HCT116 (cell line): ENCODE measurements at regions not wholly inside any gene's neighbourhood (a gene's known extent, or its start where the extent isn't known, plus 50 kb on each side); places are given as distances from the start of the nearest gene placed in this dataset.

Source experiments
- ATAC-seq: fragments of 200-7000 bp; cut with Tn5 transposase; 2 replicates; pipeline ENCODE4 v1.9.1; 2020; ENCODE audit warnings: mild to moderate bottlenecking, moderate library complexity
- BruUV-seq: library from RNA; stranded (reverse); fragments of 400-500 nt; replicated peaks from 2 replicates; lab custom pipeline; 2021; lab: Mats Ljungman, UMichigan
- CTCF ChIA-PET: fragments of 300-600 bp; sonication (Branson Sonifier 250); formaldehyde crosslinking; loops from one replicate; lab custom pipeline; 2021; ENCODE audit warnings: antibody characterized with exemption; lab: Charles Lee
- POLR2A ChIA-PET: fragments of 300-600, 350-600 bp; sonication (Branson Sonifier 250); formaldehyde crosslinking; loops from one replicate; lab custom pipeline; 2021; ENCODE audit warnings: antibody characterized with exemption; lab: Charles Lee
- RAD21 ChIA-PET, 2 experiments: fragments of 300-600 bp; sonication (Branson Sonifier 250); formaldehyde crosslinking; loops; one replicate each; lab custom pipeline; 2023; ENCODE audit warnings: low total read pairs in 2 of 2; ENCODE audit not compliant: uncharacterized antibody in 2 of 2, unreplicated experiment in 2 of 2, low non-redundant PET in 1 of 2; lab: Charles Lee
- DNase-seq: peaks from one replicate; pipeline ENCODE4 v3.0.0-alpha.2; 2010; ENCODE audit warnings: low read depth, low spot score
- H2AFZ ChIP-seq: fragments of 200-600 bp; shearing (Covaris generic), sonication (generic); 2 replicates; pipeline ENCODE4 v1.6.1; 2017; ENCODE audit warnings: low read depth, mixed run types, mixed read lengths, antibody characterized with exemption, low read length; ENCODE audit not compliant: poor library complexity, severe bottlenecking
- H3K27ac ChIP-seq: 2 replicates; pipeline ENCODE4 v1.5.1; 2012; ENCODE audit warnings: low read depth, low read length
- H3K27me3 ChIP-seq: fragments of 200-600 bp; sonication (generic); 2 replicates; pipeline ENCODE4 v1.6.1; 2016; ENCODE audit warnings: mixed run types, low read length, mixed read lengths; ENCODE audit not compliant: insufficient read depth
- H3K36me3 ChIP-seq, 2 experiments: fragments of 200-500 bp in 1 of 2; fragments of 200-600 bp in 1 of 2; sonication (Bioruptor generic) in 1 of 2; sonication (generic) in 1 of 2; 2 replicates each; pipeline versions ENCODE4 v1.5.1 to v1.6.1; 2014 to 2016; ENCODE audit warnings: low read length in 2 of 2, inconsistent platforms in 1 of 2, mixed read lengths in 1 of 2, mixed run types in 1 of 2; ENCODE audit not compliant: insufficient read depth in 2 of 2, control insufficient read depth in 1 of 2
- H3K4me1 ChIP-seq, 2 experiments: fragments of 200-600 bp in 1 of 2; sonication (generic) in 1 of 2; 2 replicates each; pipeline versions ENCODE4 v1.5.1 to v1.6.1; 2012 to 2017; ENCODE audit warnings: low read length in 2 of 2, inconsistent platforms in 1 of 2, mild to moderate bottlenecking in 1 of 2, mixed read lengths in 1 of 2, mixed run types in 1 of 2, moderate library complexity in 1 of 2; ENCODE audit not compliant: insufficient read depth in 2 of 2, control insufficient read depth in 1 of 2
- H3K4me2 ChIP-seq: fragments of 200-600 bp; sonication (generic); 2 replicates; pipeline ENCODE4 v1.6.1; 2017; ENCODE audit warnings: mixed run types, low read length, mixed read lengths
- H3K4me3 ChIP-seq, 2 experiments: fragments of 200-600 bp in 1 of 2; sonication (generic) in 1 of 2; replicated peaks in 1 of 2; 2 replicates each; pipeline ENCODE4 v1.5.1; 2011 to 2016; ENCODE audit warnings: low read length in 2 of 2, control low read depth in 1 of 2, low read depth in 1 of 2, mild to moderate bottlenecking in 1 of 2, mixed read lengths in 1 of 2, mixed run types in 1 of 2
- H3K79me2 ChIP-seq: fragments of 200-600 bp; sonication (generic); 2 replicates; pipeline ENCODE4 v1.6.1; 2017; ENCODE audit warnings: mild to moderate bottlenecking, mixed run types, low read length, moderate library complexity, mixed read lengths; ENCODE audit not compliant: insufficient read depth
- H3K9ac ChIP-seq: fragments of 200-600 bp; sonication (generic); 2 replicates; pipeline ENCODE4 v1.6.1; 2016; ENCODE audit warnings: low read length, mixed read lengths
- H3K9me2 ChIP-seq: fragments of 200-600 bp; sonication (generic), shearing (Covaris generic); 2 replicates; pipeline ENCODE4 v1.6.1; 2017; ENCODE audit warnings: mixed run types, mild to moderate bottlenecking, moderate library complexity; ENCODE audit not compliant: insufficient read depth
- H3K9me3 ChIP-seq, 2 experiments: fragments of 200-500 bp in 1 of 2; fragments of 200-600 bp in 1 of 2; sonication (Bioruptor generic) in 1 of 2; sonication (generic) in 1 of 2; 2 replicates each; pipeline ENCODE4 v1.6.1; 2014 to 2017; ENCODE audit warnings: low read length in 2 of 2, mixed read lengths in 2 of 2, inconsistent platforms in 1 of 2, low read depth in 1 of 2, mild to moderate bottlenecking in 1 of 2, mixed run types in 1 of 2, moderate library complexity in 1 of 2; ENCODE audit not compliant: control insufficient read depth in 1 of 2, insufficient read depth in 1 of 2
- H4K20me1 ChIP-seq: fragments of 200-600 bp; sonication (generic), shearing (Covaris generic); 2 replicates; pipeline ENCODE4 v1.6.1; 2017; ENCODE audit warnings: mixed run types, mild to moderate bottlenecking, moderate library complexity; ENCODE audit not compliant: insufficient read depth
- ATF3 ChIP-seq: IDR thresholded peaks from 2 replicates; pipeline ENCODE4 v1.6.1; 2012
- CBX3 ChIP-seq: IDR thresholded peaks from 2 replicates; pipeline ENCODE4 v1.6.1; 2012; ENCODE audit warnings: low read depth
- CEBPB ChIP-seq: IDR thresholded peaks from 2 replicates; pipeline ENCODE4 v1.6.1; 2012; ENCODE audit warnings: low read depth
- EGR1 ChIP-seq: IDR thresholded peaks from 2 replicates; pipeline ENCODE4 v1.6.1; 2012; ENCODE audit warnings: low read depth
- FOSL1 ChIP-seq: IDR thresholded peaks from 2 replicates; pipeline ENCODE4 v1.6.1; 2012; ENCODE audit warnings: low read depth
- JUND ChIP-seq: IDR thresholded peaks from 2 replicates; pipeline ENCODE4 v1.6.1; 2012
- POLR2A ChIP-seq: IDR thresholded peaks from 2 replicates; pipeline ENCODE4 v1.7.0; 2011; ENCODE audit warnings: borderline replicate concordance; ENCODE audit not compliant: insufficient read depth, insufficient read length; ENCODE audit errors: extremely low read depth
- POLR2AphosphoS5 ChIP-seq: IDR thresholded peaks from 2 replicates; pipeline ENCODE4 v1.6.1; 2011; ENCODE audit warnings: mild to moderate bottlenecking, low read depth, low read length, moderate library complexity
- RAD21 ChIP-seq: IDR thresholded peaks from 2 replicates; pipeline ENCODE4 v1.6.1; 2012; ENCODE audit warnings: low read depth, mild to moderate bottlenecking
- SP1 ChIP-seq: IDR thresholded peaks from 2 replicates; pipeline ENCODE4 v1.6.1; 2012; ENCODE audit warnings: low read depth
- TCF7L2 ChIP-seq: IDR thresholded peaks from 2 replicates; pipeline ENCODE4 v1.7.0; 2011; ENCODE audit warnings: borderline replicate concordance, inconsistent platforms; ENCODE audit not compliant: insufficient read depth, insufficient read length; ENCODE audit errors: extremely low read depth
- YY1 ChIP-seq: IDR thresholded peaks from 2 replicates; pipeline ENCODE4 v1.6.1; 2011; ENCODE audit warnings: low read length, low read depth, moderate library complexity, mild to moderate bottlenecking; ENCODE audit not compliant: insufficient replicate concordance; ENCODE audit errors: extremely low read depth
- ZBTB33 ChIP-seq: IDR thresholded peaks from 2 replicates; pipeline ENCODE4 v1.6.1; 2011; ENCODE audit warnings: mild to moderate bottlenecking, low read length, moderate library complexity; ENCODE audit not compliant: insufficient replicate concordance; ENCODE audit errors: extremely low read depth
- ZFX ChIP-seq: fragments of 450-650 bp; IDR thresholded peaks from 2 replicates; pipeline ENCODE4 v1.6.1; 2017
- ZNF274 ChIP-seq: fragments of 200-500 bp; sonication (Bioruptor generic); IDR thresholded peaks from 2 replicates; pipeline ENCODE4 v1.6.1; 2014; ENCODE audit warnings: mild to moderate bottlenecking, low read depth, low read length, inconsistent platforms
- intact Hi-C: fragments of 100-400 bp; cut with micrococcal nuclease; formaldehyde crosslinking; loops from 2 replicates; pipeline ENCODE4 v1.10.0; 2022

GRCh38 chr2:61675204-61675603 is 137.0 kb upstream of the XPO1 start:
- Histone ChIP-seq H2AFZ (no peak overlapping the region), H3K27ac (no peak overlapping the region), H3K4me3 (no peak overlapping the region), H3K9me3 (peaks cover 4 to 13% of the 10 kb centered on the region in 2 experiments; a peak in 1 of 4 replicates), H3K9ac (no peak overlapping the region), H3K79me2 (no peaks in the 10 kb centered on the region), H4K20me1 (no peaks in the 10 kb centered on the region), H3K27me3 (no peaks in the 10 kb centered on the region), H3K9me2 (no peaks in the 10 kb centered on the region), H3K36me3 (no peaks in the 10 kb centered on the region), H3K4me2 (no peak overlapping the region), H3K4me1 (peaks cover 11 to 17% of the 10 kb centered on the region in 2 experiments; a peak in 3 of 4 replicates)
- no peak for TF ChIP-seq TCF7L2
- TF ChIP-seq ZFX: no peak
- no peak for TF ChIP-seq CBX3
- no peak for TF ChIP-seq RAD21
- TF ChIP-seq ZBTB33: no peak
- no peak for TF ChIP-seq SP1
- no peak for TF ChIP-seq FOSL1
- TF ChIP-seq CEBPB: no peak
- no peak for TF ChIP-seq YY1
- no peak for TF ChIP-seq JUND
- TF ChIP-seq EGR1: no peak
- no peak for TF ChIP-seq ATF3
- no peak for TF ChIP-seq ZNF274
- TF ChIP-seq POLR2AphosphoS5: no peak
- TF ChIP-seq POLR2A: no peak
- ATAC-seq: no peak
- DNase-seq: no peak
- RAD21 ChIA-PET: no interaction called here
- BruUV-seq: no TSS peak
- CTCF ChIA-PET: no interaction called here
- POLR2A ChIA-PET: no interaction called here
- intact Hi-C loops: no loop called here
